CD14-positive monocyte (primary cell): ENCODE measurements at regions not wholly inside any gene's neighbourhood (a gene's known extent, or its start where the extent isn't known, plus 50 kb on each side); places are given as distances from the start of the nearest gene placed in this dataset.

ENCODE experiments used
- DNase-seq, 3 donors: peaks; one replicate each; pipeline ENCODE4 v3.0.0-alpha.2; 2011 to 2022
- H2AFZ ChIP-seq: 2 replicates; pipeline ENCODE4 v1.6.0; 2012; ENCODE audit warnings: mild to moderate bottlenecking, low read depth, low read length, inconsistent platforms; ENCODE audit not compliant: insufficient read depth, poor library complexity, severe bottlenecking
- H3K27ac ChIP-seq, 2 donors: 1 replicate in 1 of 2; 2 replicates in 1 of 2; pipeline ENCODE4 v1.5.1; 2012 to 2013; ENCODE audit warnings: low read length in 2 of 2, control low read depth in 1 of 2, inconsistent platforms in 1 of 2, low read depth in 1 of 2, mild to moderate bottlenecking in 1 of 2
- H3K27me3 ChIP-seq, 2 donors: one replicate each; pipeline versions ENCODE4 v1.6.0 to v1.6.1; 2011 to 2013; ENCODE audit warnings: low read length in 2 of 2; ENCODE audit not compliant: control insufficient read depth in 2 of 2, insufficient read depth in 2 of 2
- H3K36me3 ChIP-seq, 2 donors: replicated peaks in 1 of 2; 1 replicate in 1 of 2; 2 replicates in 1 of 2; pipeline versions ENCODE4 v1.5.1 to v1.6.1; 2012 to 2013; ENCODE audit warnings: low read length in 2 of 2, control low read depth in 1 of 2, inconsistent platforms in 1 of 2, mild to moderate bottlenecking in 1 of 2; ENCODE audit not compliant: insufficient read depth in 2 of 2, control insufficient read depth in 1 of 2
- H3K4me1 ChIP-seq, 2 donors: 1 replicate in 1 of 2; 2 replicates in 1 of 2; pipeline versions ENCODE4 v1.5.1 to v1.6.1; 2012 to 2013; ENCODE audit warnings: low read length in 2 of 2, control low read depth in 1 of 2, inconsistent platforms in 1 of 2, mild to moderate bottlenecking in 1 of 2, moderate library complexity in 1 of 2; ENCODE audit not compliant: insufficient read depth in 2 of 2, control insufficient read depth in 1 of 2
- H3K4me2 ChIP-seq: replicated peaks from 2 replicates; pipeline ENCODE3; 2012; ENCODE audit warnings: low read length, moderate library complexity, mild to moderate bottlenecking; ENCODE audit not compliant: poor library complexity, severe bottlenecking; ENCODE audit errors: extremely low read depth
- H3K4me3 ChIP-seq, 3 experiments: fragments of 200-600 bp in 1 of 3; sonication (generic) in 1 of 3; replicated peaks in 1 of 3; 1 replicate in 2 of 3; 2 replicates in 1 of 3; pipeline ENCODE4 v1.5.1; 2011 to 2013; ENCODE audit warnings: low read length in 3 of 3, mild to moderate bottlenecking in 3 of 3, control low read depth in 2 of 3, low read depth in 2 of 3, inconsistent platforms in 1 of 3, moderate library complexity in 1 of 3
- H3K79me2 ChIP-seq: 2 replicates; pipeline ENCODE4 v1.6.0; 2012; ENCODE audit warnings: mild to moderate bottlenecking, control low read depth, inconsistent platforms, low read length, moderate library complexity; ENCODE audit not compliant: insufficient read depth
- H3K9ac ChIP-seq: 2 replicates; pipeline ENCODE4 v1.6.0; 2017; ENCODE audit warnings: low read length, mild to moderate bottlenecking; ENCODE audit not compliant: insufficient read depth, poor library complexity, severe bottlenecking
- H3K9me3 ChIP-seq, 2 donors: replicated peaks in 1 of 2; 1 replicate in 1 of 2; 2 replicates in 1 of 2; pipeline versions ENCODE4 v1.5.1 to v1.6.1; 2012 to 2013; ENCODE audit warnings: low read length in 2 of 2, control low read depth in 1 of 2; ENCODE audit not compliant: control insufficient read depth in 1 of 2, insufficient read depth in 1 of 2
- H4K20me1 ChIP-seq: 2 replicates; pipeline ENCODE4 v1.6.0; 2012; ENCODE audit warnings: mild to moderate bottlenecking, low read length, control low read depth, moderate library complexity; ENCODE audit not compliant: insufficient read depth
- H3K27ac Mint-ChIP-seq, 7 donors: one replicate each; pipeline ENCODE4 v1.8.0; 2020; ENCODE audit warnings: mild to moderate bottlenecking in 7 of 7, mixed read lengths in 7 of 7, moderate library complexity in 6 of 7, inconsistent platforms in 2 of 7
- H3K27me3 Mint-ChIP-seq, 3 donors: one replicate each; pipeline ENCODE4 v1.8.0; 2021 to 2022; ENCODE audit warnings: low read depth in 3 of 3, mild to moderate bottlenecking in 3 of 3, mixed read lengths in 3 of 3, moderate library complexity in 3 of 3, inconsistent platforms in 1 of 3
- H3K36me3 Mint-ChIP-seq, 2 donors: one replicate each; pipeline ENCODE4 v1.8.0; 2020; ENCODE audit warnings: mixed read lengths in 2 of 2, inconsistent platforms in 1 of 2, mild to moderate bottlenecking in 1 of 2
- H3K4me1 Mint-ChIP-seq: one replicate; pipeline ENCODE4 v1.8.0; 2020; ENCODE audit warnings: mild to moderate bottlenecking, mixed read lengths
- H3K4me3 Mint-ChIP-seq, 2 donors: one replicate each; pipeline ENCODE4 v1.8.0; 2020; ENCODE audit warnings: mild to moderate bottlenecking in 2 of 2, mixed read lengths in 2 of 2, moderate library complexity in 1 of 2
- H3K9me3 Mint-ChIP-seq, 7 donors: one replicate each; pipeline ENCODE4 v1.8.0; 2020 to 2022; ENCODE audit warnings: mixed read lengths in 7 of 7, mild to moderate bottlenecking in 6 of 7, moderate library complexity in 6 of 7, inconsistent platforms in 2 of 7
- CTCF ChIP-seq: fragments of 200-600 bp; IDR thresholded peaks from one replicate; pipeline ENCODE4 v1.8.0; 2022; ENCODE audit warnings: antibody characterized with exemption, mild to moderate bottlenecking
- WGBS: methylation state at CpG from one replicate; pipeline ENCODE4 v1.1.5; 2013; ENCODE audit warnings: missing lambda C conversion rate; ENCODE audit not compliant: insufficient coverage; 5-methylcytosine and 5-hydroxymethylcytosine counted together
- intact Hi-C, 2 donors: fragments of 100-400 bp; cut with micrococcal nuclease; formaldehyde crosslinking; loops; one replicate each; pipeline versions ENCODE4 v1.15.0 to v1.15.1; 2023

- H3K36me3 Mint-ChIP-seq = no peaks in the 10 kb centered on the region
- no peak for TF ChIP-seq CTCF
- no peak for DNase-seq
- Histone ChIP-seq H4K20me1 (no peaks in the 10 kb centered on the region), H3K36me3 (no peaks in the 10 kb centered on the region), H3K9ac (no peak overlapping the region), H3K9me3 (peaks cover 0 to 16% of the 10 kb centered on the region in 2 donors), H2AFZ (no peak overlapping the region), H3K27me3 (no peaks in the 10 kb centered on the region), H3K27ac (no peak overlapping the region), H3K4me2 (no peak overlapping the region), H3K4me1 (no peaks in the 10 kb centered on the region), H3K4me3 (no peak overlapping the region), H3K79me2 (no peaks in the 10 kb centered on the region)
- H3K4me3 Mint-ChIP-seq = no peak overlapping the region
- peaks cover 4 to 12% (median 7%) of the 10 kb centered on the region in 7 donors for H3K9me3 Mint-ChIP-seq
- intact Hi-C loops = no loop called here
- no CpG with 5 or more reads among the region's 2 CpGs for WGBS
- no peaks in the 10 kb centered on the region for H3K4me1 Mint-ChIP-seq
- no peak overlapping the region for H3K27ac Mint-ChIP-seq
- peaks cover 0 to 3% (median 0%) of the 10 kb centered on the region in 3 donors for H3K27me3 Mint-ChIP-seq
These were observed 81.2 kb downstream of the NPY1R start for GRCh38 chr4:163251204-163251603.

DNA sequence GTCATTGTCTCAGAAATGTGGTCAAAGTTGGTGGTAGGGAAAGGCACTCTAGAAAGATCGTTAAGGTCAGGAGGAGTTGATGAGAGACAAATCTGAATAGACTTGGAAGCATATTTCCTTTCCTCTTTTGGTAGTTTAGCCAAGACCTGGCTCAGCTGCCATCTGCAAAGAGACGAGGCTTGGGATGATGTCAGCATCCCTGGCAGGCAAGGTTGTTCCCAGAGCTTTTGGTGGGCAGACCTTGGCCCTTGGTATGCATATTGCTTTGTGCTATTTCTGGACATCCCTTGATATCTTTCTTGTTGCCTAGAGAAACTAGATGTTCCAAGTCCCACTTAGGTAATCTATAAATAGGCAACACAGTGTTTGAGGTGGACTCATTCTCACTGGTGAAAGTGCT lies 82.4 kb upstream of the NAF1 start:
- Mint-ChIP-seq H3K4me3 (no peak overlapping the region), H3K27me3 (peaks cover 0 to 2% (median 0%) of the 10 kb centered on the region in 3 donors), H3K4me1 (no peaks in the 10 kb centered on the region), H3K36me3 (no peaks in the 10 kb centered on the region), H3K9me3 (peaks cover 0 to 12% (median 5%) of the 10 kb centered on the region in 7 donors), H3K27ac (no peak overlapping the region)
- no peaks in the 10 kb centered on the region for H3K79me2 ChIP-seq
- no peaks in the 10 kb centered on the region for H4K20me1 ChIP-seq
- intact Hi-C loops = no loop called here
- H3K4me3 ChIP-seq = no peak overlapping the region
- WGBS = 100% methylated on average over 1 of the region's 2 CpGs
- no peak overlapping the region for H3K4me2 ChIP-seq
- H3K9ac ChIP-seq = no peak overlapping the region
- peaks cover 0 to 8% of the 10 kb centered on the region in 2 donors for H3K9me3 ChIP-seq
- no peak for DNase-seq
- H3K36me3 ChIP-seq = no peaks in the 10 kb centered on the region
- H3K27me3 ChIP-seq = no peaks in the 10 kb centered on the region
- H3K4me1 ChIP-seq = no peaks in the 10 kb centered on the region
- H3K27ac ChIP-seq = no peak overlapping the region
- no peak overlapping the region for H2AFZ ChIP-seq
- TF ChIP-seq CTCF = no peak
